GM18508 (cell line): ENCODE measurements at regions not wholly inside any gene's neighbourhood (a gene's known extent, or its start where the extent isn't known, plus 50 kb on each side); places are given as distances from the start of the nearest gene placed in this dataset.

ENCODE experiments used
- ATAC-seq: cut with Tn5 transposase; IDR thresholded peaks from one replicate; pipeline ENCODE4 v1.9.1; 2021; ENCODE audit warnings: moderate number of reproducible peaks; ENCODE audit not compliant: insufficient read depth, unreplicated experiment

DNA sequence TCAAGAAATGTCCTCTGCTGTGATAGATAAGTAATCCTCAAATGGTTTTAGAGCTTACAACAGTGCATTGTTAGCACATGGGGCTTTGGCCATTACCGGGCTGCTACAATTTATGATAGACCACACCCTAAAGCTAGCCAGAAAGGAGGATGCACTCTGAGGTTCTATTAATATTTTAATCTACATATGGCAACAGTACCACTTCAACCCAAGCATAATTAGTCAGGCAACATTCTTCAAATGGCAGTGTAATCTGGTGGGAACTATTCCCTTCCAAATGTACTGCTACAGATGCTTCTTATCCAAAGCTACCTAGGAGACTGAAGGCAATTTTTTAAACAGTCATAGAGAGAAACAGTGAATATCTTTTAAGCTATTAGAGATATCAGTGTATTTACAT is 697.6 kb downstream of the KCNA4 start:
- ATAC-seq, result no peak

DNA sequence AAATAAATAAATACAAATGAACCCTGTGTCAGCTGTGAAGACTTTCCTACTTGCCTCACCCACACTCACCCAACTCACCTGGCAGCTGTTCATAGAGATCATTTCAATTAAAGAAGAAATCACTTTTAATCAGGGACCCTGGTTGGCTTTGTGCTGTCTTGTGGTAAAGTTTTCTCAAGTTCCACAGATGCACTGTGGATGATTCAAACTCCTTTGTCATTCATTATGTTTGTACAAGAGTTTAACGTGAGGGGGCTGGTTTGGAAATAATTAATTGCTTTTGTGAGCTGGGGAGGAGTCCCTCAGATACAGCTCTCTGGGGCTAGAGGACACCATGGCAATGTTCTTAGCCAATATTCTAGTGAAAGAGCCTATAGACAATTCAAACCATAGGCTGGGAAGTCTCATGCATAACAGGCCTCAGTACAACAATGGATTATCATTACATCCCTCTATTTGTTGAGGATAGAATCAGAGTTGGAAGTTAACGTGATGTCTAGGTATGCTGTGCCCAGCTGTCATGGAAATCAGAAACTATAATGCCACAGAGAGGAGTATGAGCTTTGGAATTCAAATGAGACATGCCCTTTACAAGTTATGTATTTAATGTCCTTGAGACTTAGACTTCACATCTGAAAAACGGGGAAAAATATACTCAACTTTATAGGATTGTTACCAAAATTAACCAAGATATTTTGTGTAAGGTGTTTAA is 698.5 kb downstream of the KCNA4 start:
- no peak for ATAC-seq

DNA sequence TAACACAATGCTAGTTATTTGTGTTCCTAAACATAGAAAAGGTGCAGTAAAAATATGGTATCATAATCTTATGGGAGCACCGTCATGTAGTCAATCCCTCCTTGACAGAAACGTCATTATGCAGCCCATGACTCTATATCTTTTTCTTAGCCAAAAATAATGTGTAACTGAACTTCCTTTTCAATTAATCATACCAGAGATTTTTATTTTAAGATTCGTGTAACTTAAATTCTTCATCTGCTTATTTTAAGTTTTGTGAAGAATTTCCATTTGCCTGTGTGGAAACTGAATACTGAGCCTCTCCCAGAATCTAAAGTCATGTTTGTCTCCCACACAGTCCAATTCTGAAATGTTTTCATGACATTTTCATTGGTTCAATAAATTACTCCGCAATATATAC is 699.1 kb downstream of the KCNA4 start:
- no peak for ATAC-seq

DNA sequence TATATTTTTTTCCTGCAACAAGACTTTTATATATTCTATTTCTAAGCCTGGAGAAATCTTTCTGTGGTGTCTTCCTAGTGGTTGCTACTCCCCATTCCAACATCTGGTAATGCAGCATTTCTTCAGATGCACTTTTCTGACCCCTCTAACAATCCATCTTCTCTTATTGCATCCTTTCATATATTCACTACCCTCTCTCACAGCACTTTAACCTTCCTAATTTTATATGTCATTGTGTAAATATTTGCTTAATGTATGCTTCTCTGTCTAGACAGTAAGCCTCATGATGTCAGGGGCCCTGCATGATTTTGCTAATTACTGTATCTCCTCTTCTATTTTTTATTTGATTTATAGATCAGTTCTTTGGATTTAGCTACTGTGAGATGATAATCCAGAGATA is 701.6 kb downstream of the KCNA4 start:
- no peak for ATAC-seq

DNA sequence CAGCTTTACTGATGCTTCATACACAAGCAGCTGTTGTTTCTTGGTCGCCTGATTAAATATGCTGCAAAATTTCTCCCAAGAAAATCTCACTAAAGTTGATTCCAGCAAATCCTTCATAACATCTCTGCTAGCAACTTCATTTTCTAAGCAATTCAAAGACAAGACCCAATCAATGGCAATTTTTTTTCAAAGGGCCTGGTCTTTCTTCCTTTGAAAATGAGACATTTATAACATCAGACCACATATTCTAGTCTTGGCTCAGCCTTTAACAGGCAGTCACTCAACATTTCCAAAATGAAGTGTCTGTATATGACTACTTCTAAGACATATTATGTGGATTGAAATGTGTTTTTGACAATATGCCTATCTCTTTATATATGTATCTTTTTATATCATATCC is 702.6 kb downstream of the KCNA4 start:
- no peak for ATAC-seq

DNA sequence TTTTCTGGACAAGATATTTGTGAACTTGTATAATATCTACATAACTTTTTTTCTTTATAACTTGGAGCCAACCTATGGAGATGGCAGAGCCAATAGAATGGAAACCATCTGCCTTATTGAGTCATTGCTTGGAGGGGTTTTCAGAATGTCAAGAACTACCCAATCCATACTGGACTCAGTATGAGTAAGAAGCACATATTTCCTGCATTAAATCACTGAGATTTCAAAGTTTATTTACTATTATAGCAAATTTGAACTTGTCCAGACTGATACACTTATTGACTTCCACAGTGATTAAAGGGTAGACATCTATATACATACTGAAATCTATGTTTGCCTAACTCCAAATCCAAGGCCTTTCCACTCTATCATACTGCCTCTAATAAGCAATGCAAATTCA is 704.0 kb downstream of the KCNA4 start:
- ATAC-seq, result no peak

DNA sequence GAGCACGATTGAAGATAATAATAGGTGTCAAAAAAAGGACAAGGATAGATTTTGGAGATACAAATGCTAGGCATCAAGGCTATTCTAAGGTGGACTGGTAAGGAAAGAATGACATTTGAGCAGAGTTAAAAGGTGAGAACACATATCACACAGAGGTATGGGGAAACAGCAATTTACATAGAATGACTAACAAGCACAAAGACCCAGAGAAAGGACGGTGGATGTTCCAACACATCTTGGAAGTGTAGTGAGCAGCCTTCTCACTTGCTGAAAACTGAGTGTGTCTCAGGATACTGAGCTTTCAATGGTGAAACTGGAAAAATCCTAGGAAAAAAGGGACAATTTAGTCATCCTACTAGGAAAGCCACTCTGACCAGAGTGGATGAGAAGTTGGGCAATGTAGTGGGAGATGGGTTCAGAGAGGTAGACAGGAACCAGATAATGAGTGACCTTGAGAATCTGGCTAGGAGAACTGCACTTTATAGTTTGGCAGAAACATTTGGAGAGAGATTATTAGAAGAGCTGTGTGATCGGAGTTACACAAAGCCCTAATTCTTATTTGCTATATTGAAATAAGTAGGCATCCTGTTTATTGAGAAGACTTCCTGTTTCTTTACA is 706.0 kb downstream of the KCNA4 start:
- no peak for ATAC-seq

DNA sequence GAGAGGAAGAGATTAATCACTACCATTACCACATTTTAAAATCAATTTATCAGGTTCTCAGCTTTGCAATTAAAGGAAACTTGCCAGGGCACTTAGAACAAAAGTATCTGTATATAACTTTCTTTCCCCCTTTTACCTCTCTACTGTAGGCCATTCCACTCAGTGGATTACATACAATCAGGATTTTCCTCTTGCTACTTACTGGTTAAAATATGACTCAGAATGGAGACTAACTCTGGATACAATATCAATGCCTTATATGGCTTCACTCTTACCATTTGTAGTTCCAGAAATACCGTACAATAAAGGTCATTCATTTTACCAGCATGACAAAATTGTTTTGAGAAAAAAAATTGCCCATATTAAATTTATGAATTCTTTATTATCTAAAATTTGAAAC is 706.8 kb downstream of the KCNA4 start:
- no peak for ATAC-seq

DNA sequence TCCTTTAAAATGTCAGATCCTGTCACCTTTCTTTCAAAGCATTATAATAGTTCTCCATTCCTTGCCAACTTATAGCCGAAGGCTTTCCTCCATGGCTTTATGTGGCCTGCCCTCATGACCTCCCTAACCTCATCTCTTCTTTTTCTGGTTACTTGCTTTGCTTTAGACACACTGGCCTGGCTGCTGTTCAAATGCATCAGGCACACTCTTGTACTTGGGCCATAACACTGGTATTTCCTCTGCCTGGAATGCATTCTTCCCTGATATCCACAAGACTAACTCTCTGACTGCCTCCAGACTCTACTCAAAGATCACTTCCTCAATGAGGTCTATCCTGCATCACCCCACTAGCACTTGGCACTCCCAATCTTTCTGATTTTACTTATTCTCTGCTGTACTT is 710.3 kb downstream of the KCNA4 start:
- no peak for ATAC-seq

DNA sequence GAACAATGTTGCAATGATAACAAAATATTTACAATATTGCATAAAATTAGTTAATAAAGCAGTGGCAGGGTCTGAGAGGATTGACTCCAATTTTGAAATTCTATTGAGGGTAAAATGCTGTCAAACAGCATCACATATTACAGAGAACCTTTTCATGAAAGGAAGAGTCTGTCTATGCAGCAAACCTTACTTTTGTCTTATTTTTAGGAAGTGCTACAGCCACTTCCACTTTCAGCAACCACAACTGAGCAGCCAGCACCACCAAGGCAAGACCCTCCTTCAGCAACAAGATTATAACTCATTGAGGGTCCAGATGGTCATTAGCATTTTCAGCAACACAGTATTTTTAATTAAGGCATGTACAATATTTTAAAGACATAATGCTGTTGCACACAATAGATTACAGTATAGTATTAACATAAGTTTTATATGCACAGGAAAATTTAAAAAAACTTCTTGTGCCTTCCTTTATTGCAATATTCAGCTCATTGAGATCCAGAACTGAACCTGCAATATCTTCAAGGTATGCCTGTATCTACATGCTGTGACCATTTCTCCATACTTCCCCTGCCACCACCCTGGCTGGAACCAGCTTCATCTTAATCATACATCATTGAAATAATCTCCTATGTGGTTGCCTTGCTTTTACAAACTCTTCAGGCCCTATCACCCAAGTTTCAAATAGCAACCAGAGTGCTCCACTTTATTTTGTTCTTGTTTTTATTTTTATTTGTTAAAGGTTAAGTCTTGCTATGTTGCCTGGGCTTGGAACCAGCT is 711.2 kb downstream of the KCNA4 start:
- ATAC-seq, result no peak

DNA sequence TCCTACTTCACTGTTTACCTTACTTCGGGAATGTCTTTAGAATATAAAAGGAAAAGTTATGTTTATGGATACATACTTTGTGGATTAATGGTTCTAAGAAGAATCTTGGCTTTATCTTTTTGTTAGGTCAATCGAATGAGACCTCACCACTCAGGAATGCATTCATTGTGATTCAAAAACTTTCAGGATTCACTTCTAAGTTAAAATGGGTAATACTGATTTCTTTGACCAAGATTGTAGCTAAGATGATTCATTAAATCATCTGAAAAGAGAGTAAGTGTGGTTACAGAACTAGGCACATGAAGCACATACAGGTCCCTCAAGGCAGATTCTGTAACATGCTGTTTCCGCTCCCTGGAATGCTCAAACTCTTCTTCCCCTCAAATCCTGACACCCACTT is 716.4 kb downstream of the KCNA4 start:
- ATAC-seq, result no peak

DNA sequence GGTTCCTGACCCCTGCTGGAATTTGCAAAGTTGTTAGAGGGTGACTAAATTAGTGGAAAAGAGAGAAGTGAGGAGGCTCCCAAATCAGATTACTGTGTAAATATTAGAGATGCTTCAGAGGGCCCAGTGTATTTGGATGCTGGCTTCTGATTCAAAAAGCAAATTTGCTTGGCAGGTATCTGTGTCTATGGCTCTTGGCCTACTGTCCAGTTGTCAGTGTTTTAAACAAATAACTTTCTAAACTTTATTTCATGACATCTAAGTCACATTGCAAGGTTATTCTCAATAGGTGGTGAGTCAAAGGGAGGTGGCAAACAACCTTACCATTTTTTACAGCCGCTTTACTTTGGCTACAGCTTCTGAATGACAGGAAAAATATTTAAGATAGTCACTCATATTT is 720.1 kb downstream of the KCNA4 start:
- ATAC-seq, result no peak

DNA sequence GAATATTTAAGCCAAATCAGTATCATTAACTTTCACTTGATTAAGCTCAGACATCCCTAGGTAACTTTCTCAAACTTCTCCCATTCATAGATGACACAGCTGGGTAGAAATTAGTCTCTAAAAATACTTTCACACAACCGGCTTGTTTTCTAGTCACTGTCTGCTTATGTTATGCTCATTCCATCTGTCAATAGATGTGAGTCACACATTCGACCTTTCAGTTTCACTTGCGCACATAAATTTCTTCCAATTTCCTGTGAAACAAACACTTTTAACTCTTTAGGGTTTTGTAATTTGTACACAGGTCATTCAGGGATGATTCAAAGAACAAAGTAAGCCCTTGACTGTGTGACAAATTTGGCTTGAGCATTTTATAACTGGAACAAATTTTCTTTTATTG is 723.0 kb downstream of the KCNA4 start:
- ATAC-seq, result peak; percentile 99

DNA sequence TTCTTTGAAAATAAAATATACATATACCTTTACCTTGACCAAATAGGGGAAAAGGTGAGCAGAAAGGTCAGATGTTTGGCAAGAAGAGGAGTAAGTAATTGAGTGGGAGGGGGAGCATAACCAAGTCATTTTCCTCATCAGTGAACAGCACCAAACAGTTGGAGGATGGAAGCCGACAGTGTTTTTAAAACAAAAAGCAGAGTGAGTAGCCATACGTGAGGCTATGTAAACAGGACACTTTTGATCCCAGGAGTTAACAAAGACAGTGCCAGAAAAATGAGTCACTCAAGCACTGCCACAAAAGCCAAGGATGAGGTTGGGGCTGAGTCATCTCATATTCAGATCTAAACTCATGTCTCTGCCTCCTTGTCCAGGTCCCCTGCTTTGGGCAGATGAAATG is 734.7 kb downstream of the KCNA4 start:
- ATAC-seq, result no peak

DNA sequence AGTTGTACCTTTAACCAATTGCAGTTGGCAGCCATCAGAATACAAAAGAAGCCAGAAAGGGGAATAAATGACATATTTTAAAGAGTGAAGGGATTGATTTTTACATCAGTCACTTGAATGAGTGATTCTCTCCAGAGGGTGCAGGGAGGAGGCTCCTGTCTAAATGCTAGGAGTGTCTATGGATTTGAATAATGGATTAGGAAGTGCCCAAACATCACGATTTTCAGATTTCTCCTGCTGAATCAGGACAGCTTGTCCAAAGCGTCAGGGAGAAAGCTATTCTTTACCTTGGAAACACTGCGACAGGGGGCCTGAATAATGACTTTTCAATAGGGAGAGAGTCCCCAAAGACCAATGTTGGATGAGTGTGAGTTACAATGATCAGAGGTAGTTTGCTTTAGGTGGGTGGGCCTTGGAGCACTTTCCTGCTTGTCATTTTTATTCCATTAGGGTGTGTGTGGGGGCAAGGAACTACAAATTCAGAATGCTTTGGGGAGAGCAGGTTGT is 735.5 kb downstream of the KCNA4 start:
- no peak for ATAC-seq

DNA sequence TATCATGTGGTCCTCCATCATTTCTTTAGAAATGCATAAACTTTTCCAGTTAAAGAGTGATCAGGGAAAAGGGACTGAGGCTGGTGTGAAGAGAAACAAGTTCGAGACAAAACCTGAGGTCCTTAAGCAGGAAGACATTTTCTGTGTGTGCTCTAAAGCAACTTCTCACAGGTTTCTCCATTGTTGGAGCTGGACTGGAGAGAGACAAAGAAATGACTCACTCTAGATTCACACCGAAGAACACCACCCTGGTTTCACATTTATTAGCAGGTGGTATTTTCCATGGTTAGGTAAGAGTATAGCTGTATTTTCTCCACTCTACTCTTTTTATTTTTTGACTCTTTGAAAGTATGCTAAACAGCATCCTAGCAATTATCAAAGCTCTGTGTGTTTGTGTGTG is 736.4 kb downstream of the KCNA4 start:
- peak; percentile 51 for ATAC-seq

DNA sequence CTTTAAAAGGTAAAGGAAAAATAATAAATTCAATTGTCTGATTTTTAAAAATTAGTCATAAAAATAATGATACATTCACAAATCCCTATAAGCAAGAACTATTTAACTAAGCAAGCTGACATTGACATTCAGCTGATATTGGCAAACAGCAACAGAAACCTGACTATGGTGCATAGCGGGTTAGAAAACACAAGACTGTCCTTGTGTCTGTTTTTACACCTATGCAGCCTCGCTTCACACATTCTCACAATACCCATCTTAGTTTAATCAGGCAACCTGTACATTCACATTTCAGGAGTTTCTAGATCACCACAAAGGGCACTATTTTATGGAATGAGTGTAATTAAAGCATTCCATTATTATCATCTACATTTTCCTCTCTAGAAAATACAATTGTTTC is 737.1 kb downstream of the KCNA4 start:
- no peak for ATAC-seq

DNA sequence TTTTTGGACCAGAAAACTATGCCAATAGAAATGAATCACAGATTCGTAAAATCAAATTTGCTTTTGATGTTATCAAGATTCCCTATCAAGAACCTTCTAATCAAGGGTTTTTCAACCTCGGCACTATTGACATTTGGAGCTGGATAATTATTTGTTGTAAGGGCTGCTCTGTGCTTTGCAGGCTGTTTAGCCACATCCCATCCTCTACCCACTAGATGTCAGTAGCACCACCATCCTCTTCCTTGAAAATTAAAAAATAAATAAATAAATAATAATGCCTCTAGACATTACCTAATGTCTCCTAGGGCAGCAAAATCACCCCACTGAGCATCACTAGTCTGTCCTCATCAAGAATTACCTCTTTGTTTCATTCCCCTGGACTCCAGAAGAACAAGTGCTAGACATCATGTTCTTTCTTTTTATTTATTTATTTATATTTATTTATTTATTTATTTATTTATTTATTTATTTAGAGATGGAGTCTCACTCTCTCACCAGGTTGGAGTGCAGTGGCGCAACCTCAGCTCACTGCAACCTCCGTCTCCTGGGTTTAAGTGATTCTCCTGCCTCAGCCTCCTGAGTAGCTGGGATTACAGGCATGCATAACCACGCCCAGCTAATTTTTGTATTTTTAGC is 744.7 kb downstream of the KCNA4 start:
- ATAC-seq, result no peak

DNA sequence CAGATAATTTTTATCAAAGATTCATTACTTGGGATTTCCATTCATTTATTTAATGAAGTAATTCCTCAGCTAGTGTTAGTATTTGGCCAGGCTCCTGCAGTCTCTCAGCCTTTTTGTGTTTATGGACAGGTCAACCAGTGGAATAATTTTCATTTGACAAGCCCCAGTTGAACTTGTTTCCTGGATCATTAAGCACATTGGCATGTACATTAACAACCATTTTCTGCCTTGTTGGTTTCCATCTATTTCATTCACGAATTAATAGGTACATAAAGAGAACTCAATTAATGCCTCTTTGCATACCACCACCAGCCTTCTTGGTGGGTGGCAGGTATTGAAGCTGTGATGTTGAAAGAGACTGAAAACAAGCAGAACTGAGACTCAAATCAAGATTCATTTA is 745.2 kb downstream of the KCNA4 start:
- no peak for ATAC-seq

DNA sequence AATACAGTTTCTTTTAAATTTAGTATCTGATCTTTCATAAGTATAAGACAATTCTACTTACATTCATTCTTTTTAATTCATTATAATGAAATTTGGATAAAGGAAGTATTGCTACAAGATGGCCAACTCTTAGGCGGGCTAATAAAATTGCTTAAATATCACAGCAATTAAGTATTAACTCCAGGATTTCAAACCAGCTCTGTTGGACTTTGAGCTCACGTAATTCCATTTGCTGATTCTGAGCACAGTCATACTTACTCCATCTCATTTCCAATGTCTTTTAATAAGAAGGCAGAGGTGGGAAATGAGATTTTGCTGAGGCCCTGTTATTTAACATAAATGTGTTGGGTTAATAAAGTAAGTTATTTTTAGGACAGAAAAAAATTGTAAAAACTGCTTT is 748.1 kb downstream of the KCNA4 start:
- ATAC-seq, result no peak

DNA sequence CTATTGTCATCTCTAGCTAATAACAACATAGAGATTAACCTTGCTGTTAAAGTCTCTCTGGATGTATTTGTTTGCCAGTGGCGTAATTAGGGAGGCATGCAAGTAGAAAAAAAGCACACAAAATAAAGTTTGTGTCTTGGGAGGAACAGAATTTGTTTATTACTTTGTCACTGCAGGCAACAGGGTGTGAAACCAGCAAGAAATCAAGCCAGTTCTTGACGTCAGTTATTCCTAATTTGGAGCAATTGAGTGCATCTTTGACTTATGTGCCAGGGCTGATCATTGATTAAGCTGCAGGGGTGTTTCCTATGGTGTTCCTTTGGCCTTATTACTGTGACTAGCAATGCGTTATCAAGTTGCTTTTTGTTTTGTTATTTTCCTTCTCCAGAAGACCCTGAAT is 751.0 kb downstream of the KCNA4 start:
- ATAC-seq, result no peak
